HCT116 (cell line): ENCODE measurements at regions not wholly inside any gene's neighbourhood (a gene's known extent, or its start where the extent isn't known, plus 50 kb on each side); places are given as distances from the start of the nearest gene placed in this dataset.

Experiments
- ATAC-seq: fragments of 200-7000 bp; cut with Tn5 transposase; 2 replicates; pipeline ENCODE4 v1.9.1; 2020; ENCODE audit warnings: mild to moderate bottlenecking, moderate library complexity
- BruUV-seq: library from RNA; stranded (reverse); fragments of 400-500 nt; replicated peaks from 2 replicates; lab custom pipeline; 2021; lab: Mats Ljungman, UMichigan
- CTCF ChIA-PET: fragments of 300-600 bp; sonication (Branson Sonifier 250); formaldehyde crosslinking; loops from one replicate; lab custom pipeline; 2021; ENCODE audit warnings: antibody characterized with exemption; lab: Charles Lee
- POLR2A ChIA-PET: fragments of 300-600, 350-600 bp; sonication (Branson Sonifier 250); formaldehyde crosslinking; loops from one replicate; lab custom pipeline; 2021; ENCODE audit warnings: antibody characterized with exemption; lab: Charles Lee
- RAD21 ChIA-PET, 2 experiments: fragments of 300-600 bp; sonication (Branson Sonifier 250); formaldehyde crosslinking; loops; one replicate each; lab custom pipeline; 2023; ENCODE audit warnings: low total read pairs in 2 of 2; ENCODE audit not compliant: uncharacterized antibody in 2 of 2, unreplicated experiment in 2 of 2, low non-redundant PET in 1 of 2; lab: Charles Lee
- DNase-seq: peaks from one replicate; pipeline ENCODE4 v3.0.0-alpha.2; 2010; ENCODE audit warnings: low read depth, low spot score
- H2AFZ ChIP-seq: fragments of 200-600 bp; shearing (Covaris generic), sonication (generic); 2 replicates; pipeline ENCODE4 v1.6.1; 2017; ENCODE audit warnings: low read depth, mixed run types, mixed read lengths, antibody characterized with exemption, low read length; ENCODE audit not compliant: poor library complexity, severe bottlenecking
- H3K27ac ChIP-seq: 2 replicates; pipeline ENCODE4 v1.5.1; 2012; ENCODE audit warnings: low read depth, low read length
- H3K27me3 ChIP-seq: fragments of 200-600 bp; sonication (generic); 2 replicates; pipeline ENCODE4 v1.6.1; 2016; ENCODE audit warnings: mixed run types, low read length, mixed read lengths; ENCODE audit not compliant: insufficient read depth
- H3K36me3 ChIP-seq, 2 experiments: fragments of 200-500 bp in 1 of 2; fragments of 200-600 bp in 1 of 2; sonication (Bioruptor generic) in 1 of 2; sonication (generic) in 1 of 2; 2 replicates each; pipeline versions ENCODE4 v1.5.1 to v1.6.1; 2014 to 2016; ENCODE audit warnings: low read length in 2 of 2, inconsistent platforms in 1 of 2, mixed read lengths in 1 of 2, mixed run types in 1 of 2; ENCODE audit not compliant: insufficient read depth in 2 of 2, control insufficient read depth in 1 of 2
- H3K4me1 ChIP-seq, 2 experiments: fragments of 200-600 bp in 1 of 2; sonication (generic) in 1 of 2; 2 replicates each; pipeline versions ENCODE4 v1.5.1 to v1.6.1; 2012 to 2017; ENCODE audit warnings: low read length in 2 of 2, inconsistent platforms in 1 of 2, mild to moderate bottlenecking in 1 of 2, mixed read lengths in 1 of 2, mixed run types in 1 of 2, moderate library complexity in 1 of 2; ENCODE audit not compliant: insufficient read depth in 2 of 2, control insufficient read depth in 1 of 2
- H3K4me2 ChIP-seq: fragments of 200-600 bp; sonication (generic); 2 replicates; pipeline ENCODE4 v1.6.1; 2017; ENCODE audit warnings: mixed run types, low read length, mixed read lengths
- H3K4me3 ChIP-seq, 2 experiments: fragments of 200-600 bp in 1 of 2; sonication (generic) in 1 of 2; replicated peaks in 1 of 2; 2 replicates each; pipeline ENCODE4 v1.5.1; 2011 to 2016; ENCODE audit warnings: low read length in 2 of 2, control low read depth in 1 of 2, low read depth in 1 of 2, mild to moderate bottlenecking in 1 of 2, mixed read lengths in 1 of 2, mixed run types in 1 of 2
- H3K79me2 ChIP-seq: fragments of 200-600 bp; sonication (generic); 2 replicates; pipeline ENCODE4 v1.6.1; 2017; ENCODE audit warnings: mild to moderate bottlenecking, mixed run types, low read length, moderate library complexity, mixed read lengths; ENCODE audit not compliant: insufficient read depth
- H3K9ac ChIP-seq: fragments of 200-600 bp; sonication (generic); 2 replicates; pipeline ENCODE4 v1.6.1; 2016; ENCODE audit warnings: low read length, mixed read lengths
- H3K9me2 ChIP-seq: fragments of 200-600 bp; sonication (generic), shearing (Covaris generic); 2 replicates; pipeline ENCODE4 v1.6.1; 2017; ENCODE audit warnings: mixed run types, mild to moderate bottlenecking, moderate library complexity; ENCODE audit not compliant: insufficient read depth
- H3K9me3 ChIP-seq, 2 experiments: fragments of 200-500 bp in 1 of 2; fragments of 200-600 bp in 1 of 2; sonication (Bioruptor generic) in 1 of 2; sonication (generic) in 1 of 2; 2 replicates each; pipeline ENCODE4 v1.6.1; 2014 to 2017; ENCODE audit warnings: low read length in 2 of 2, mixed read lengths in 2 of 2, inconsistent platforms in 1 of 2, low read depth in 1 of 2, mild to moderate bottlenecking in 1 of 2, mixed run types in 1 of 2, moderate library complexity in 1 of 2; ENCODE audit not compliant: control insufficient read depth in 1 of 2, insufficient read depth in 1 of 2
- H4K20me1 ChIP-seq: fragments of 200-600 bp; sonication (generic), shearing (Covaris generic); 2 replicates; pipeline ENCODE4 v1.6.1; 2017; ENCODE audit warnings: mixed run types, mild to moderate bottlenecking, moderate library complexity; ENCODE audit not compliant: insufficient read depth
- CEBPB ChIP-seq: IDR thresholded peaks from 2 replicates; pipeline ENCODE4 v1.6.1; 2012; ENCODE audit warnings: low read depth
- JUND ChIP-seq: IDR thresholded peaks from 2 replicates; pipeline ENCODE4 v1.6.1; 2012
- MAX ChIP-seq: IDR thresholded peaks from 2 replicates; pipeline ENCODE4 v1.6.1; 2012
- POLR2A ChIP-seq: IDR thresholded peaks from 2 replicates; pipeline ENCODE4 v1.7.0; 2011; ENCODE audit warnings: borderline replicate concordance; ENCODE audit not compliant: insufficient read depth, insufficient read length; ENCODE audit errors: extremely low read depth
- POLR2AphosphoS5 ChIP-seq: IDR thresholded peaks from 2 replicates; pipeline ENCODE4 v1.6.1; 2011; ENCODE audit warnings: mild to moderate bottlenecking, low read depth, low read length, moderate library complexity
- REST ChIP-seq: IDR thresholded peaks from 2 replicates; pipeline ENCODE4 v1.6.1; 2012; ENCODE audit warnings: low read depth
- SIN3A ChIP-seq: IDR thresholded peaks from 2 replicates; pipeline ENCODE4 v1.6.1; 2012; ENCODE audit warnings: low read depth
- SP1 ChIP-seq: IDR thresholded peaks from 2 replicates; pipeline ENCODE4 v1.6.1; 2012; ENCODE audit warnings: low read depth
- SRF ChIP-seq: IDR thresholded peaks from 2 replicates; pipeline ENCODE4 v1.6.1; 2012; ENCODE audit warnings: low read depth
- YY1 ChIP-seq: IDR thresholded peaks from 2 replicates; pipeline ENCODE4 v1.6.1; 2011; ENCODE audit warnings: low read length, low read depth, moderate library complexity, mild to moderate bottlenecking; ENCODE audit not compliant: insufficient replicate concordance; ENCODE audit errors: extremely low read depth
- ZNF274 ChIP-seq: fragments of 200-500 bp; sonication (Bioruptor generic); IDR thresholded peaks from 2 replicates; pipeline ENCODE4 v1.6.1; 2014; ENCODE audit warnings: mild to moderate bottlenecking, low read depth, low read length, inconsistent platforms
- intact Hi-C: fragments of 100-400 bp; cut with micrococcal nuclease; formaldehyde crosslinking; loops from 2 replicates; pipeline ENCODE4 v1.10.0; 2022
- TF ChIP-seq, protein P1 (sequence below): IDR thresholded peaks from 2 replicates; pipeline ENCODE4 v1.6.1; 2011; ENCODE audit warnings: mild to moderate bottlenecking, low read length, moderate library complexity; ENCODE audit not compliant: insufficient replicate concordance; ENCODE audit errors: extremely low read depth

- no peak for ATAC-seq
- H3K4me1 ChIP-seq: no peaks in the 10 kb centered on the region
- TF ChIP-seq JUND (no peak), YY1 (no peak), ZNF274 (no peak), SIN3A (no peak), POLR2AphosphoS5 (no peak)
- TF ChIP-seq, all 23 proteins: peak for 0
- intact Hi-C loops: loop anchor here (1.0 to 2.0 kb wide), 2 partner anchors 49 to 374 kb away; no protein-coding TSS in a partner anchor
- Histone ChIP-seq H3K4me2 (peak overlapping the region; percentile 34), H3K36me3 (no peaks in the 10 kb centered on the region), H3K9ac (no peak overlapping the region), H3K27ac (no peak overlapping the region), H3K9me3 (no peaks in the 10 kb centered on the region), H2AFZ (no peak overlapping the region), H3K9me2 (no peaks in the 10 kb centered on the region), H3K4me3 (no peak overlapping the region), H3K27me3 (no peaks in the 10 kb centered on the region), H3K79me2 (no peaks in the 10 kb centered on the region), H4K20me1 (no peaks in the 10 kb centered on the region)
- ChIA-PET POLR2A (interaction anchor here (0.6 kb wide), 1 partner anchor 366 kb away, joined by 3 read pairs; no protein-coding TSS in a partner anchor), CTCF (interaction anchor here (0.8 to 1.5 kb wide), 5 partner anchors 47 to 373 kb away, joined by 3 to 8 read pairs (median 4); no protein-coding TSS in a partner anchor), RAD21 (interaction anchor here in 1 of 2 experiments (1.5 kb wide), 1 partner anchor 371 kb away, joined by 4 read pairs; no protein-coding TSS in a partner anchor)
- BruUV-seq: no TSS peak
- no peak for DNase-seq
Measured at GRCh38 chr10:61189912-61190311, 245.9 kb upstream of the RHOBTB1 start.

DNA sequence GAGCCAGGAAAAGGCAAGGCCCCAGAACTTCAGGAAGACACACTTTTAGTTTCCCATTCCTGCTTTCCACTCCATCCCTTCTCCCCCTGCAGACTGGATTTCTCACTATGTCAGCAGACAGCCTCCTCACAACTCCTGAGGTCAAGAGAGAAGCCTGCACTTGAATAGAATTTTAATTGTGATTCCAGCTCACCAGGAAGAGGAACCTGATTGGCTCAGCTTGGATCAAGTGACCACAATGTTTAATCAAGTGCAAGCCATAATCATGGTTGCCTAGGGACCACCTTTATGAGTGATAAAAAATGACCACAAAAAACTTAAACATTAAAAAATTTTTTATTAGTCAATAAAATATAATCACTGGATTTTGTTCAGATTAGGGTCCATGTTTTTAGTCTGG, 244.7 kb upstream of the RHOBTB1 start:
- no peak overlapping the region for H3K4me2 ChIP-seq
- H3K9me3 ChIP-seq: no peaks in the 10 kb centered on the region
- no peaks in the 10 kb centered on the region for H4K20me1 ChIP-seq
- ATAC-seq: no peak
- ChIA-PET RAD21 (no interaction called here), POLR2A (no interaction called here), CTCF (no interaction called here)
- intact Hi-C loops: no loop called here
- H3K4me1 ChIP-seq: no peaks in the 10 kb centered on the region
- H3K9me2 ChIP-seq: no peaks in the 10 kb centered on the region
- no peak overlapping the region for H2AFZ ChIP-seq
- no peak for DNase-seq
- H3K9ac ChIP-seq: no peak overlapping the region
- no peaks in the 10 kb centered on the region for H3K27me3 ChIP-seq
- H3K4me3 ChIP-seq: no peak overlapping the region
- no peak overlapping the region for H3K27ac ChIP-seq
- BruUV-seq: no TSS peak
- H3K36me3 ChIP-seq: no peaks in the 10 kb centered on the region
- H3K79me2 ChIP-seq: no peaks in the 10 kb centered on the region
- TF ChIP-seq CEBPB (no peak), REST (no peak), POLR2A (no peak), MAX (no peak), SP1 (no peak), JUND (no peak), POLR2AphosphoS5 (no peak), SRF (no peak)
- TF ChIP-seq, protein P1, sequence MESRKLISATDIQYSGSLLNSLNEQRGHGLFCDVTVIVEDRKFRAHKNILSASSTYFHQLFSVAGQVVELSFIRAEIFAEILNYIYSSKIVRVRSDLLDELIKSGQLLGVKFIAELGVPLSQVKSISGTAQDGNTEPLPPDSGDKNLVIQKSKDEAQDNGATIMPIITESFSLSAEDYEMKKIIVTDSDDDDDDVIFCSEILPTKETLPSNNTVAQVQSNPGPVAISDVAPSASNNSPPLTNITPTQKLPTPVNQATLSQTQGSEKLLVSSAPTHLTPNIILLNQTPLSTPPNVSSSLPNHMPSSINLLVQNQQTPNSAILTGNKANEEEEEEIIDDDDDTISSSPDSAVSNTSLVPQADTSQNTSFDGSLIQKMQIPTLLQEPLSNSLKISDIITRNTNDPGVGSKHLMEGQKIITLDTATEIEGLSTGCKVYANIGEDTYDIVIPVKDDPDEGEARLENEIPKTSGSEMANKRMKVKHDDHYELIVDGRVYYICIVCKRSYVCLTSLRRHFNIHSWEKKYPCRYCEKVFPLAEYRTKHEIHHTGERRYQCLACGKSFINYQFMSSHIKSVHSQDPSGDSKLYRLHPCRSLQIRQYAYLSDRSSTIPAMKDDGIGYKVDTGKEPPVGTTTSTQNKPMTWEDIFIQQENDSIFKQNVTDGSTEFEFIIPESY: no peak
